Esophagus squamous epithelium (tissue), 5 donors: ENCODE measurements at regions not wholly inside any gene's neighbourhood (a gene's known extent, or its start where the extent isn't known, plus 50 kb on each side); places are given as distances from the start of the nearest gene placed in this dataset.

Experiments
- DNase-seq: peaks from one replicate; lab custom pipeline; 2025; lab: John Stamatoyannopoulos, UW
- H3K27ac ChIP-seq, 4 donors: fragments of 200-600 bp; sonication (generic); one replicate each; pipeline ENCODE4 v1.5.1; 2016 to 2019; ENCODE audit warnings: mild to moderate bottlenecking in 1 of 4
- H3K27me3 ChIP-seq, 4 donors: fragments of 200-600 bp; sonication (generic); 1 replicate in 3 of 4; 2 replicates in 1 of 4; pipeline versions ENCODE4 v1.5.1 to v1.6.0; 2017 to 2021; ENCODE audit warnings: antibody characterized with exemption in 1 of 4
- H3K36me3 ChIP-seq, 3 donors: fragments of 200-600 bp; sonication (generic); one replicate each; pipeline ENCODE4 v1.5.1; 2016 to 2019
- H3K4me1 ChIP-seq, 3 donors: fragments of 200-600 bp; sonication (generic); one replicate each; pipeline ENCODE4 v1.5.1; 2017 to 2019
- H3K4me3 ChIP-seq, 4 donors: fragments of 200-600 bp; sonication (generic); 1 replicate in 3 of 4; 2 replicates in 1 of 4; pipeline ENCODE4 v1.5.1; 2016 to 2019; ENCODE audit warnings: mild to moderate bottlenecking in 2 of 4, moderate library complexity in 1 of 4
- H3K9me3 ChIP-seq, 3 donors: fragments of 200-600 bp; sonication (generic); one replicate each; pipeline ENCODE4 v1.5.1; 2016 to 2019
- CTCF ChIP-seq, 6 experiments: fragments of 450-650 bp in 4 of 6; fragments of 200-600 bp in 2 of 6; sonication (generic) in 2 of 6; IDR thresholded peaks; one replicate each; pipeline ENCODE4 v1.5.1; 2016 to 2019; ENCODE audit warnings: antibody characterized with exemption in 6 of 6, mild to moderate bottlenecking in 4 of 6, moderate library complexity in 4 of 6
- POLR2A ChIP-seq, 4 donors: fragments of 450-650 bp; IDR thresholded peaks; one replicate each; pipeline ENCODE4 v1.6.1; 2017; ENCODE audit warnings: antibody characterized with exemption in 4 of 4, mild to moderate bottlenecking in 4 of 4, moderate library complexity in 3 of 4
- WGBS, 2 donors: methylation state at CpG; one replicate each; pipeline ENCODE4 v1.1.5; 2018; 5-methylcytosine and 5-hydroxymethylcytosine counted together
- intact Hi-C: fragments of 100-400 bp; cut with DNase I; formaldehyde crosslinking; loops from one replicate; pipeline ENCODE4 v1.15.0; 2022
- donor health status: DM: yes; HTN: yes; CAD: no.

GRCh38 chr4:15233264-15233597, 194.6 kb upstream of the C1QTNF7 start:
- no peak for DNase-seq

GRCh38 chr4:15233626-15234025, 194.2 kb upstream of the C1QTNF7 start:
- peak overlapping the region in 3 of 4 donors; percentile 29 to 57 (median 45) for H3K27ac ChIP-seq
- no peaks in the 10 kb centered on the region for H3K9me3 ChIP-seq
- WGBS, 2 donors: 57 to 80% methylated on average over 5 of the region's 5 CpGs
- peak overlapping the region in 1 of 4 donors; percentile 25 for H3K4me3 ChIP-seq
- H3K27me3 ChIP-seq: peaks cover 0 to 6% (median 0%) of the 10 kb centered on the region in 4 donors
- intact Hi-C loops: loop anchor here (10.0 kb wide), 1 partner anchor 161 kb away; no protein-coding TSS in a partner anchor
- no peaks in the 10 kb centered on the region for H3K36me3 ChIP-seq
- no peak for DNase-seq
- peaks cover 0 to 37% (median 16%) of the 10 kb centered on the region in 3 donors for H3K4me1 ChIP-seq
- no peak for TF ChIP-seq POLR2A (IDR thresholded peaks at IDR 0.05)
- no peak for TF ChIP-seq CTCF (IDR thresholded peaks at IDR 0.05)

More at GRCh38 chr4:15233264-15233597, 194.6 kb upstream of the C1QTNF7 start:
- peak overlapping the region in 3 of 4 donors; percentile 29 to 57 (median 45) for H3K27ac ChIP-seq
- H3K36me3 ChIP-seq: no peaks in the 10 kb centered on the region
- H3K4me1 ChIP-seq: peaks cover 0 to 37% (median 16%) of the 10 kb centered on the region in 3 donors
- TF ChIP-seq POLR2A (IDR thresholded peaks at IDR 0.05) (no peak), CTCF (IDR thresholded peaks at IDR 0.05) (no peak)
- no peaks in the 10 kb centered on the region for H3K9me3 ChIP-seq
- 42 to 64% methylated on average over 3 to 4 of the region's 4 CpGs for WGBS, 2 donors
- intact Hi-C loops: loop anchor here (10.0 kb wide), 1 partner anchor 162 kb away; no protein-coding TSS in a partner anchor
- peak overlapping the region in 1 of 4 donors; percentile 25 for H3K4me3 ChIP-seq
- peaks cover 0 to 6% (median 0%) of the 10 kb centered on the region in 4 donors for H3K27me3 ChIP-seq

GRCh38 chr4:15234116-15234855, 193.5 kb upstream of the C1QTNF7 start:
- Histone ChIP-seq H3K36me3 (no peaks in the 10 kb centered on the region), H3K27me3 (peaks cover 0 to 6% (median 0%) of the 10 kb centered on the region in 4 donors), H3K4me1 (peaks cover 0 to 37% (median 16%) of the 10 kb centered on the region in 3 donors), H3K27ac (peak overlapping the region in 3 of 4 donors; percentile 29 to 57 (median 45)), H3K4me3 (no peak overlapping the region), H3K9me3 (no peaks in the 10 kb centered on the region)
- intact Hi-C loops: loop anchor here (10.0 kb wide), 1 partner anchor 161 kb away; no protein-coding TSS in a partner anchor
- WGBS, 2 donors: 26 to 33% methylated on average over 7 of the region's 7 CpGs
- TF ChIP-seq CTCF (IDR thresholded peaks at IDR 0.05): no peak
- no peak for DNase-seq

- no peak for DNase-seq
- Histone ChIP-seq H3K9me3 (no peaks in the 10 kb centered on the region), H3K4me3 (no peak overlapping the region), H3K27ac (peak overlapping the region in 3 of 4 donors; percentile 29 to 57 (median 45)), H3K36me3 (no peaks in the 10 kb centered on the region), H3K4me1 (peaks cover 0 to 37% (median 16%) of the 10 kb centered on the region in 3 donors), H3K27me3 (peaks cover 0 to 6% (median 0%) of the 10 kb centered on the region in 4 donors)
- intact Hi-C loops: loop anchor here (5.0 to 10.0 kb wide), 2 partner anchors 160 to 223 kb away; no protein-coding TSS in a partner anchor
- 18 to 38% methylated on average over 2 of the region's 2 CpGs for WGBS, 2 donors
- TF ChIP-seq CTCF (IDR thresholded peaks at IDR 0.05) (no peak), POLR2A (IDR thresholded peaks at IDR 0.05) (no peak)
These were observed 193.0 kb upstream of the C1QTNF7 start for GRCh38 chr4:15234856-15235126.

- intact Hi-C loops: loop anchor here (5.0 to 10.0 kb wide), 2 partner anchors 160 to 222 kb away; no protein-coding TSS in a partner anchor
- no peak for DNase-seq
- WGBS, 2 donors: 39 to 54% methylated on average over 2 of the region's 2 CpGs
- H3K27ac ChIP-seq: peak overlapping the region in 3 of 4 donors; percentile 19 to 57 (median 45)
- no peaks in the 10 kb centered on the region for H3K36me3 ChIP-seq
- TF ChIP-seq POLR2A (IDR thresholded peaks at IDR 0.05): no peak
- no peak for TF ChIP-seq CTCF (IDR thresholded peaks at IDR 0.05)
- peaks cover 0 to 37% (median 16%) of the 10 kb centered on the region in 3 donors for H3K4me1 ChIP-seq
- no peak overlapping the region for H3K4me3 ChIP-seq
- peaks cover 0 to 6% (median 0%) of the 10 kb centered on the region in 4 donors for H3K27me3 ChIP-seq
- no peaks in the 10 kb centered on the region for H3K9me3 ChIP-seq
These were observed 192.7 kb upstream of the C1QTNF7 start for GRCh38 chr4:15235135-15235534.
